Skin of body (tissue), 1 donor: ENCODE measurements at regions not wholly inside any gene's neighbourhood (a gene's known extent, or its start where the extent isn't known, plus 50 kb on each side); places are given as distances from the start of the nearest gene placed in this dataset.
"Not testable (repeated sequence)": the region's sequence is repeated elsewhere in the genome, so short reads cannot be mapped to it uniquely, and the experiment has no call there.

Experiments
- DNase-seq: peaks from one replicate; lab custom pipeline; 2025; lab: John Stamatoyannopoulos, UW

GRCh38 chrX:40373641-40374040 is 207.1 kb upstream of the ATP6AP2 start:
- DNase-seq = no peak

GRCh38 chrX:40373025-40373424 is 207.7 kb upstream of the ATP6AP2 start:
- no peak for DNase-seq

GRCh38 chrX:40371376-40371775 is 209.4 kb upstream of the ATP6AP2 start:
- DNase-seq = no peak

- no peak for DNase-seq
Observed at GRCh38 chrX:40368611-40369061, 212.1 kb upstream of the ATP6AP2 start.

GRCh38 chrX:40366661-40367060 is 214.1 kb upstream of the ATP6AP2 start:
- DNase-seq = no peak

DNA sequence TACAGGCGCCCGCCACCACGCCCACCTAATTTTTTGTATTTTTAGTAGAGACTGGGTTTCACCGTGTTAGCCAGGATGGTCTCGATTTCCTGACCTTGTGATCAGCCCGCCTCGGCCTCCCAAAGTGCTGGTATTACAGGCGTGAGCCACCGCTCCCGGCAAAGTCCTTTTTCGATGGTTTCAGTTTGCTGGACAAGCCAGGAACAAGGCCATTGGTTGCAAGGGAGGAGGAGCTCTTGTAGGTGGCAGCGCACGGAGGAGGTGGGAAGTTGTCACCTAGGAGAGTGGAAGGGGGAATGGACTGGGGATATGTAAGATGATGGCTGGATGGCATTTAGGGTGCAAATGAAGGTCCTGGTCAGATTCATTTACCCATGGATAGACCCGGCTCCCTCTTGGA is 218.5 kb upstream of the ATP6AP2 start:
- DNase-seq = not testable (repeated sequence)

DNA sequence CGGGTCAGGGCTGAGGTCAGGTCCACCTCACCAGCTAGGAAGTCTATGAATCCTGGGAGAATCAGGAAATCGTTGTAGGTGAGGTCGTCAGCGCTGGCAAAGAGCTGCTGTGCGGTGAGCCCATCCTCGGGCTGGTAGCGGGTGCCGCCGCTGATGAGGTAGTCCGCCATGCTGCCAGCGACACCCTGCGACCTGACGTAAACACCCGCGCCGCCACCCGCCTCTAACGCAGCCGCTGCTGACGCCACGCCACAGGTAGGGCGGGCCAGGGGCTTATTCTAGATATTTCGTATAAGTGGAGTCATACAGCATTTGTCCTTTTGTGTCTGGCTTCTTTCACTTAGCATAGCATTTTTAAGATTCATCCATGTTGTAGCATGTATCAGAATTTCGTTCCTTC is 220.2 kb upstream of the ATP6AP2 start:
- no peak for DNase-seq

- DNase-seq = no peak
Observed at GRCh38 chrX:40359593-40359992, 221.2 kb upstream of the ATP6AP2 start.

DNA sequence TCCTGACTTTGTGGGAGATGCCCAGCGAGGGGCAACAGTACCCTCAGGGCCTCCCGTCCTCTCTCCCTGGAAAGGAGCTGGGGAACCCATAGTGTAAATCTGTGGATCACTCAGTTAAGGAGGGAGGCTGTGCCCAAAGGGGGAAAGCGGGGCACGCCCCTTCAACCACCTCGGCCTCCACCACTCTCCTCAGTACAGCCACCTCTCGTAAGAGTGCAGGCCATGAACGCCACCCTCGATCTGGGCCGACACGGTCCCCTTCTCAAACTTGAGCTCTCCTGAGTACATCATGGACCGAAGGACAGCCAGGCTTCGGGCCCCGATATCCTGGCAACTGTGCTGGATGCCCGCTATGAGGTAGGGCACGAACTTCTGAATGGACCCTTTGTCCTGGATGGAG is 221.8 kb upstream of the ATP6AP2 start:
- DNase-seq = no peak

GRCh38 chrX:40349251-40349650 is 231.5 kb upstream of the ATP6AP2 start:
- DNase-seq = no peak

DNA sequence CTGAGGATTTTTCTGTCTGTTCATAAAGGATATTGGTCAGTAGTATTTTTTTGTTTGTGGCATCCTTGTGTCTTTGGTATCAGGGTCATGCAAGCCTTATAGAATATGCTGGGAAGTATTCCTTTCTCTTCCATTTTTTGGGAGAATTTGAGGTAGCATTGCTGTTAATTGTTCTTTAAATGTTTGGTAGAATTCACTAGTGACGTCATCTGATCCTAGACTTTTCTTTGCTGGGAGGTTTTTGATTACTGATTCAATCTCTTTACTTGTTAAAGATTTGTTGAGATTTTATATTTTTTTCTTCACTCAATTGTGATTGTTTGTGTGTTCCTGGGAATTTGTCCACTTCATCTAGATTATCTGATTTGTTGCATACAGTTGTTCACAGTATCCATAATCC is 234.4 kb upstream of the ATP6AP2 start:
- DNase-seq = no peak

GRCh38 chrX:40343319-40343718 is 237.5 kb upstream of the ATP6AP2 start:
- no peak for DNase-seq

GRCh38 chrX:40340116-40340515 is 240.7 kb upstream of the ATP6AP2 start:
- no peak for DNase-seq

GRCh38 chrX:40333344-40333743 is 235.6 kb upstream of the BCOR start:
- no peak for DNase-seq

GRCh38 chrX:40331762-40332161 is 234.0 kb upstream of the BCOR start:
- no peak for DNase-seq

- no peak for DNase-seq
Observed at GRCh38 chrX:40331353-40331752, 233.6 kb upstream of the BCOR start.

DNA sequence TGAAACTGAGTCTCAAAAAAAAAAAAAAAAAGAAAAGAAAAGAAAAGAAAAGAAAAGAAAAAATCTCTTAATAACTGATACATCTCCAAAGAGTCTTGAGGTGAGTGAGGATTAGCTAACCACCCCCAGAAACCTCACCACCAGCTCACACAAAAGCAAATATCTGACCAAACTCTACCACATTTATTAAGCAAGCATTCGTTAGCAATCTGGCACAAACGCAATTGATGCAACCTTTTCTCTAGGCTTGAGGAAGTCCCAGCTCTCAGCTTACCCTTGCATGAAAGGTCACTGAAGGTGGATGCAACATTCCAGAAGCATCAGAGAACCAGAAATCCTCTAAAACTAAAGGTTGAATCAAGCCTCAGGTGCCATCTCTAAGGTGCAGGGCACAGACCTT is 231.9 kb upstream of the BCOR start:
- no peak for DNase-seq

DNA sequence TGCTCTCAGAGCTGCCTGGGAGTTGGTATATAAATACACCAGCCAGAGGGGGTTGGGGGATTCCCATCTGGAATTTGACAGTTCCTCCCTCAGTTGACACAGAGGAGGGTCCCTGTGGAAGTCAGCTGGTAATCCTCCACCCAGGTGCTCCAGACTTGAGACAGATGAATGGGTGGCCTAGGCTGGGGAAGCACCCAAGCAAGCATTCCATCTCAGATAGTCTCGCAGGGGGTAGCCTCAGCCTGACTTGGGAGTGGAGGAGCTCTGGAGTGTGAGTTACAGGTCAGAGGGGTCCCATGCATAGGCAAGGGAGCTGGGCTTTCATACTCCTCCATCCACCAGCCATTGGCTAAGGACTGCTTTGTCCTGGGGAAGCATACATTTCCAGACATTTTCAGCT is 229.3 kb upstream of the BCOR start:
- no peak for DNase-seq

DNA sequence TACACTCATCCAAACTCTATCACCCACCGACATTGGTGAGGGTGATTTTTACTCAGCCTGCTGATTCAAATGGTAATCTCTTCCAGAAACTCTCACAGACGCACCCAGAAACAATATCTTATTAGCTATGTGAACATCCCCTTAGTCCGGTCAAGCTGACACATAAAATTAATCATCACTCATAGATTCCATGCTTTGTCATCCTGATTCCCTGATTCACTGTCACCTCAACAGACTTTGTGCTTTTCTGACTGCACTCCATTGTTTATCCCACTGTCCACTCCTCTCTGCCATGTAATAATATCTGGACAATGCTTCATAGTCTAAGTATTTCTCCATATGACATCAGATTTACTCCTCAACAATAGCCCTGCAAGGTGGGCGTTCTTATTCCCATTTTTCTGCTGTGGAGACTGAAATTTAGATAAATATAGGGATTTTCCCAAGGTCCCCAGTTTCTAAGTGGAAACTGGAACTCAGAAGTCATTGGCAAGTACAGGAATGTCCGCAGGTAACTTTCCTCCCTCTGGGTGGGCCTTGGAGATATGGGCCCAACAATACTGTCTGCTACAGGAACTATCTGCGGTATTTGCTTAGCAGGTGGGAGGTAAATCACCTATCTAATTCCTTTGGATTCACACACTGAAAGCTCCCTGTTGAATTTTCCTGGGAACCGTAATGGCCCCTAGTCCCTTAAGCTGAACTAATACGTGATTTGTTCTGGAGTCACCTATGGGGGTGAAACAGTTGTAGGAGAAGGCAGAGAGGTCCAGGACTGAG is 228.6 kb upstream of the BCOR start:
- no peak for DNase-seq

DNA sequence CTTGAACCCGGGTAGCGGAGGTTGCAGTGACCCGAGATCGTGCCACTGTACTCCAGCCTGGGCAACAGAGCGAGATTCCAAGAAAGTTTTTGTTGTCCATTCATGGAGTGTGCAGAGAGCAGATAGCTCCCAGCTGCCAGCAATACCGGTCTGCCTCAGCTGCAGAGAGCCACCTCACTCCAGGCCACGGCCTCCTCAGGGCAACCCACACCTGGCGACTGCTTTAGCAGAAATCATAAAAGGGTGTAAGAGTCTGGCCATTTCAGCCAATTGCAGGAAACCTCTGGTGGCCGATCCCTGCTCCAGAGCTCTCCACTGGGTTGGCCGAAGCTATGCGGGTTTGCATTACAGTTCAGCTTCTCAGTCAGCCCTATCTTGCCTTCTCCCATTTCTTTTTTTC is 227.4 kb upstream of the BCOR start:
- no peak for DNase-seq

DNA sequence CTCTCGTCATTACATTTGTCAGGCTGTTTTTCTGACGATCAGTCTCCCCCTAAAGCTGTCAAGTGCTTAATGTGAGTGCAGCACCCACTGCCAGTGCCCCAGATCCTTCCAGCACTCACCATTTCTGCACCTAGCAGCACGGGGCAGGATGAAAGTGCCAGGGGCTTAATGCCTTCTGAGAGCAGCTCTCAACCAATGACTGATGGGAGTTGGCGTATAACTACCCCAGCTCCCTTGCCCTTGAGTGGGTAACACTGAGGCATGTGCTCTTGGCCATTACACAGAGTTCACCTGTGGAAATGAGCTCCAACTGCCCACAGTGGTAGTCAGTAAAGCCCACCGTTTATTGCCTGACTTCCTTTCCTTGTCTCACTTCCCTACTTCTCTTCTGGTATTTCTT is 226.2 kb upstream of the BCOR start:
- no peak for DNase-seq

DNA sequence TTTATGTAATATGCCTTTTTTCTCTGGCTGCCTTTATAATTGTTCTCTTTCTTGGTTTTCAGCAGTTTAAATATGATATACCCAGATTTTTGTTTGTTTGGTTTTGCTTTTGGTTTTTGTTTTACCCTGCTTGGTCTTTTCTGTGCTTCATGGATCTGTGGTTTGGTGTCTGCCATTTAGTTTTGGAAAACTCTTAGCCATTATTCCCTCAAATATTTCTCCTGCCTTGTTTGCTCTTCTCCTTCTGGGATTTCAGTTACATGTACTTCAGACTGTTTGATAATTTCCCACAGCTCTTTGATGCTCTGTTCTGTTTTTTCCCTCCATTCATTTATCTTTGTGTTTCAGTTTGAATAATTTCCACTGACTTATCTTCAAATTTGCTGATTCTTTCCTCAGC is 223.1 kb upstream of the BCOR start:
- DNase-seq = no peak

DNA sequence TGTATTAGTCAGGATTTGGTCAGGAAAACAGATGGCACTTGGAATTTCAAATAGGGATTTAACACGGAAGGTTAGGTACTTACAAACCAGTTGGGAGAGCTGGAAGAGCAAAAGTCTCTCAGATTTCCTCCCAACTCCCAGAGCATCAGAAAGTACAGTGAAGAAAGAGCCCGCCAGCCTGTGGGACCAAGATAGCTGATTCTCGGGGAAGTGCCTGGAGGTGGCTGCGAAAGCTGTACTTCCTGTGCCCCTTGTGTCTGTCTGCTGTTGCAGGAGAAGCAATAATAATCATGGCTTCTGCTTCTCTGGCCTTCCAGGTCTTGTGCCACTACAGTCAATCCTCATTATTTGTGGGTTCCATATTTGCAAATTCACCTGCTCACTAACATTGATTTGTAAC is 221.0 kb upstream of the BCOR start:
- no peak for DNase-seq

DNA sequence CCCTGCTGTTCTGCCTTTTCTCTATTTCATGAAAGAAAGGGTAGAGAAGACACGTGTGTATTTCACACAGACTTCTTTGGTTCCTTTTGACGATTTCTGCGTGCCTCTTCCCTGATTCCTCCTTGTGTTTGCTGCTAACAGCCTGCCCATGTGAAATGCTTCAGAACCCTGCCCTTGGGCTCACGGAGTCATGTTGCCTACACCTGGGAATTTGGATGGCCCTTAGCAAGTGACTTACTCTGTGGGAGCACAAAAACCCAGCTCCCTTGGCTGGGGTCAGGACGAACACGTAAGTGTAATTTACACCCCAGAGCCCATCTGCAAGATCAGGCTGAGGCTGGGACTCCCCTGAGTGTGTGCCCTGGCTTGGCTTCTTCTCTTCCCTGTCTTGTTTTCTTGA is 220.3 kb upstream of the BCOR start:
- no peak for DNase-seq
